A549 (cell line): ENCODE measurements at regions not wholly inside any gene's neighbourhood (a gene's known extent, or its start where the extent isn't known, plus 50 kb on each side); places are given as distances from the start of the nearest gene placed in this dataset.

Experiments used
- ATAC-seq, 2 experiments: fragments of 200-7000 bp in 1 of 2; fragments of >200 bp in 1 of 2; cut with Nextera tagmentation in 1 of 2; cut with Tn5 transposase in 1 of 2; 3 replicates each; pipeline versions ENCODE4 v1.8.0 to v1.9.1; 2018 to 2020; ENCODE audit warnings: mild to moderate bottlenecking in 1 of 2, moderate library complexity in 1 of 2
- CTCF ChIA-PET: fragments of 300-600 bp; sonication (Branson Sonifier 250); formaldehyde crosslinking; extraction: SDS; loops from one replicate; lab custom pipeline; 2021; ENCODE audit warnings: antibody characterized with exemption, inconsistent platforms; lab: Yijun Ruan, JAX
- POLR2A ChIA-PET: fragments of 350-600 bp; formaldehyde crosslinking; extraction: SDS; loops from one replicate; lab custom pipeline; 2021; ENCODE audit warnings: antibody characterized with exemption, inconsistent platforms; lab: Yijun Ruan, JAX
- DNase-seq, 2 experiments: peaks; one replicate each; pipeline versions ENCODE4 v3.0.0 to v3.0.0-alpha.2; 2011 to 2016; ENCODE audit warnings: low read depth in 1 of 2, low spot score in 1 of 2
- FAIRE-seq: peaks from 2 replicates; lab custom pipeline; 2011; peaks lifted over from hg19 to GRCh38; lab: Jason Lieb, UNC
- H3K27ac ChIP-seq, 2 experiments: fragments of >200 bp; sonication (Bioruptor Twin); formaldehyde crosslinking; 3 replicates each; pipeline ENCODE4 v1.5.1; 2016 to 2017
- H3K4me1 ChIP-seq: fragments of >200 bp; sonication (Bioruptor Twin); formaldehyde crosslinking; 3 replicates; pipeline ENCODE4 v1.6.1; 2016
- H3K4me2 ChIP-seq: fragments of >200 bp; sonication (Bioruptor Twin); formaldehyde crosslinking; 3 replicates; pipeline ENCODE4 v1.6.1; 2016
- H3K4me3 ChIP-seq: fragments of >200 bp; sonication (Bioruptor Twin); formaldehyde crosslinking; 3 replicates; pipeline ENCODE4 v1.5.1; 2016
- H3K9me3 ChIP-seq: fragments of >200 bp; sonication (Bioruptor Twin); formaldehyde crosslinking; 3 replicates; pipeline ENCODE4 v1.6.1; 2016
- BHLHE40 ChIP-seq: IDR thresholded peaks from 2 replicates; pipeline ENCODE4 v1.6.1; 2012; ENCODE audit warnings: low read depth, low read length, inconsistent platforms
- CEBPB ChIP-seq, 2 experiments: fragments of >200 bp in 1 of 2; sonication (Bioruptor Twin) in 1 of 2; formaldehyde crosslinking in 1 of 2; IDR thresholded peaks; 2 replicates each; pipeline ENCODE4 v1.6.1; 2012 to 2016
- EHF ChIP-seq: fragments of 250-450 bp; sonication (Bioruptor Pico); IDR thresholded peaks from 2 replicates; pipeline ENCODE4 v1.5.0; 2020; ENCODE audit warnings: mild to moderate bottlenecking
- EP300 ChIP-seq, 2 experiments: fragments of >200 bp; sonication (Bioruptor Twin); formaldehyde crosslinking; IDR thresholded peaks; 2 replicates in 1 of 2; 3 replicates in 1 of 2; pipeline ENCODE4 v1.6.1; 2016 to 2017
- FOSB ChIP-seq: fragments of 250-450 bp; sonication (Bioruptor Pico); IDR thresholded peaks from 2 replicates; pipeline ENCODE4 v1.5.0; 2020; ENCODE audit warnings: mild to moderate bottlenecking, moderate library complexity
- FOSL2 ChIP-seq, 2 experiments: fragments of 450-650 bp in 1 of 2; fragments of >200 bp in 1 of 2; sonication (Bioruptor Twin) in 1 of 2; formaldehyde crosslinking; IDR thresholded peaks; 2 replicates each; pipeline versions ENCODE4 v1.5.0 to v1.6.1; 2016 to 2020; ENCODE audit warnings: mild to moderate bottlenecking in 1 of 2, moderate library complexity in 1 of 2
- HDAC2 ChIP-seq: fragments of 200-600 bp; sonication (generic); IDR thresholded peaks from 2 replicates; pipeline ENCODE4 v1.6.1; 2016
- HEYL ChIP-seq: fragments of 250-450 bp; sonication (Bioruptor Pico); IDR thresholded peaks from 2 replicates; pipeline ENCODE4 v1.8.0; 2021; ENCODE audit warnings: mild to moderate bottlenecking, moderate library complexity
- JUN ChIP-seq, 2 experiments: fragments of >200 bp; sonication (Bioruptor Twin); formaldehyde crosslinking; IDR thresholded peaks; 2 replicates in 1 of 2; 3 replicates in 1 of 2; pipeline ENCODE4 v1.6.1; 2016 to 2017
- JUNB ChIP-seq: fragments of >200 bp; sonication (Bioruptor Twin); formaldehyde crosslinking; IDR thresholded peaks from 2 replicates; pipeline ENCODE4 v1.6.1; 2016
- KDM1A ChIP-seq: fragments of 200-600 bp; sonication (generic); IDR thresholded peaks from 2 replicates; pipeline ENCODE4 v1.6.1; 2016; ENCODE audit warnings: low read depth, mild to moderate bottlenecking
- MYC ChIP-seq: IDR thresholded peaks from 2 replicates; pipeline ENCODE4 v1.6.1; 2012; ENCODE audit warnings: mild to moderate bottlenecking, inconsistent platforms, low read length, improper control_type of control experiment, borderline replicate concordance
- NPAS2 ChIP-seq: fragments of 250-450 bp; sonication (Bioruptor Pico); IDR thresholded peaks from 2 replicates; pipeline ENCODE4 v1.8.0; 2022; ENCODE audit warnings: mild to moderate bottlenecking, moderate library complexity, borderline replicate concordance
- NR3C1 ChIP-seq: fragments of >200 bp; sonication (Bioruptor Twin); formaldehyde crosslinking; IDR thresholded peaks from 3 replicates; pipeline ENCODE4 v1.6.1; 2017
- POLR2A ChIP-seq: IDR thresholded peaks from 2 replicates; pipeline ENCODE4 v1.6.1; 2012; ENCODE audit warnings: mild to moderate bottlenecking, low read length
- POLR2AphosphoS2 ChIP-seq: conservative IDR thresholded peaks from 2 replicates; pipeline ENCODE4 v1.6.1; 2012; ENCODE audit warnings: low read length, improper control_type of control experiment, inconsistent platforms
- RARB ChIP-seq: fragments of 250-450 bp; sonication (Bioruptor Pico); IDR thresholded peaks from 2 replicates; pipeline ENCODE4 v1.8.0; 2021; ENCODE audit warnings: mild to moderate bottlenecking, moderate library complexity
- SREBF2 ChIP-seq: fragments of 450-650 bp; IDR thresholded peaks from 2 replicates; pipeline ENCODE4 v1.6.1; 2014; ENCODE audit warnings: mild to moderate bottlenecking, moderate library complexity
- ZNF302 ChIP-seq: fragments of 250-450 bp; sonication (Bioruptor Pico); IDR thresholded peaks from 2 replicates; pipeline ENCODE4 v1.9.0; 2021; ENCODE audit warnings: inconsistent platforms, mild to moderate bottlenecking, moderate library complexity
- WGBS: methylation state at CpG from one replicate; pipeline ENCODE4 v1.1.6; 2017; ENCODE audit errors: missing lambda C conversion rate; 5-methylcytosine and 5-hydroxymethylcytosine counted together
- TF ChIP-seq, protein P1 (sequence below): fragments of 450-650 bp; IDR thresholded peaks from 2 replicates; pipeline ENCODE4 v1.6.1; 2014; ENCODE audit warnings: antibody characterized with exemption
- TF ChIP-seq, protein P2 (sequence below): fragments of >200 bp; sonication (Bioruptor Twin); formaldehyde crosslinking; IDR thresholded peaks from 2 replicates; pipeline ENCODE4 v1.6.1; 2016
- TF ChIP-seq, protein P3 (sequence below): fragments of >200 bp; sonication (Bioruptor Twin); formaldehyde crosslinking; IDR thresholded peaks from 3 replicates; pipeline ENCODE4 v1.6.1; 2016
- TF ChIP-seq, protein P4 (sequence below): fragments of 250-450 bp; sonication (Bioruptor Pico); IDR thresholded peaks from 2 replicates; pipeline ENCODE4 v1.5.0; 2021; ENCODE audit warnings: mild to moderate bottlenecking, moderate library complexity, borderline replicate concordance

DNA sequence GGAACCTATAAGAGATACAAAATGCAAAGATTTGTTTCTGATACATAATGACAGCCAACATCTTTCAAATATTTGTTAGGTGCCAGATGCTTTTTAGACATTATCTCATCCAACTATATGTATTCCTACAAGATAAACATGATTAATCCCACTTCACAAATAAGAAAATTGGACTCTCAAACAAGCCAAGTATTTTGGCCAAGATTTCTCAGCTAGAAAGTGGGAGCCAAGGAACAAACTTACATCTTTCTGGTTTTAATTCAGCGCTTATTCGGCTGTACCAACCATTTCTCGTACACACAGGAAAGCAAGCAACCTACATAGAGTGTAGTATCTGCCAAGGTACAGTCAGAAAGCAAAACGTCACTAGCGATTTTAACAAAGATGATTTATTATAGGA, 85.7 kb upstream of the SERP2 start:
- no peak for ATAC-seq

DNA sequence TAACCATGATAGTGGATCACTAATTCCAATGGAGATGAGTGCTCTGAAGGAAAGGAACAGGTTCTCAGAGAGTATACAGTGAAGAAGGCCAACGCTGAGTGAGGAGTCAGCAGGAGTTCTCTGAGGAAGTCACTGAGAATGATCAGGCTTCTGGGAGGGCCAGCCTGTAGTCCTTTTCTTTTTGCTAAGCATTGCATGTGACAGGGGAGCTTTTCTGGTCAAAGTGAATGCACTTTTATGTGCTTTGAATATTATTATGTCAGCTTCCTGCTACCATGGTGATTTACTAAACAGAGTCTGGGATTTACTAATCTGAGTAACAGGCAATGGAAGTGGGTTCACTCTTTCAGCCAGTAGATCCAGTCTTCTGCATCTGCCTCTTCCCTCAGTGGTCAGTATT, 81.1 kb upstream of the SERP2 start:
- POLR2A ChIA-PET = no interaction called here
- no peak for FAIRE-seq
- no peak overlapping the region for H3K4me3 ChIP-seq
- peaks cover 17% of the 10 kb centered on the region; the same call in 2 of the 3 replicates for H3K9me3 ChIP-seq
- H3K4me1 ChIP-seq = no peaks in the 10 kb centered on the region
- no peak overlapping the region for H3K4me2 ChIP-seq
- ATAC-seq = no peak
- H3K27ac ChIP-seq = no peak overlapping the region
- 100% methylated on average over 1 of the region's 1 CpG for WGBS
- TF ChIP-seq, protein P1, sequence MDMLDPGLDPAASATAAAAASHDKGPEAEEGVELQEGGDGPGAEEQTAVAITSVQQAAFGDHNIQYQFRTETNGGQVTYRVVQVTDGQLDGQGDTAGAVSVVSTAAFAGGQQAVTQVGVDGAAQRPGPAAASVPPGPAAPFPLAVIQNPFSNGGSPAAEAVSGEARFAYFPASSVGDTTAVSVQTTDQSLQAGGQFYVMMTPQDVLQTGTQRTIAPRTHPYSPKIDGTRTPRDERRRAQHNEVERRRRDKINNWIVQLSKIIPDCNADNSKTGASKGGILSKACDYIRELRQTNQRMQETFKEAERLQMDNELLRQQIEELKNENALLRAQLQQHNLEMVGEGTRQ = no peak
- no peak for TF ChIP-seq MYC
- no peak for TF ChIP-seq EHF (CRISPR knock-in tag)
- no peak for TF ChIP-seq HDAC2
- no peak for TF ChIP-seq NR3C1
- TF ChIP-seq KDM1A = no peak
- TF ChIP-seq HEYL (CRISPR knock-in tag) = no peak
- TF ChIP-seq NPAS2 = no peak
- no peak for TF ChIP-seq EP300 (IDR thresholded peaks at IDR 0.05)
- TF ChIP-seq, protein P2, sequence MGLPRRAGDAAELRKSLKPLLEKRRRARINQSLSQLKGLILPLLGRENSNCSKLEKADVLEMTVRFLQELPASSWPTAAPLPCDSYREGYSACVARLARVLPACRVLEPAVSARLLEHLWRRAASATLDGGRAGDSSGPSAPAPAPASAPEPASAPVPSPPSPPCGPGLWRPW = no peak
- no peak for TF ChIP-seq POLR2A
- no peak for TF ChIP-seq POLR2AphosphoS2
- TF ChIP-seq, protein P3, sequence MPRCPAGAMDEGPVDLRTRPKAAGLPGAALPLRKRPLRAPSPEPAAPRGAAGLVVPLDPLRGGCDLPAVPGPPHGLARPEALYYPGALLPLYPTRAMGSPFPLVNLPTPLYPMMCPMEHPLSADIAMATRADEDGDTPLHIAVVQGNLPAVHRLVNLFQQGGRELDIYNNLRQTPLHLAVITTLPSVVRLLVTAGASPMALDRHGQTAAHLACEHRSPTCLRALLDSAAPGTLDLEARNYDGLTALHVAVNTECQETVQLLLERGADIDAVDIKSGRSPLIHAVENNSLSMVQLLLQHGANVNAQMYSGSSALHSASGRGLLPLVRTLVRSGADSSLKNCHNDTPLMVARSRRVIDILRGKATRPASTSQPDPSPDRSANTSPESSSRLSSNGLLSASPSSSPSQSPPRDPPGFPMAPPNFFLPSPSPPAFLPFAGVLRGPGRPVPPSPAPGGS = no peak
- no peak for TF ChIP-seq JUNB
- no peak for TF ChIP-seq RARB (CRISPR knock-in tag)
- TF ChIP-seq CEBPB (IDR thresholded peaks at IDR 0.05) = no peak
- no peak for TF ChIP-seq BHLHE40
- TF ChIP-seq FOSL2 (IDR thresholded peaks at IDR 0.05) = no peak
- no peak for TF ChIP-seq FOSL2 (CRISPR knock-in tag; IDR thresholded peaks at IDR 0.05)
- DNase-seq = no peak
- CTCF ChIA-PET = no interaction called here

More for the DNA sequence above, 85.7 kb upstream of the SERP2 start:
- 47% methylated on average over 5 of the region's 5 CpGs for WGBS
- no peak overlapping the region for H3K27ac ChIP-seq
- CTCF ChIA-PET = interaction anchor here (0.7 kb wide), 1 partner anchor 382 kb away, joined by 3 read pairs; no protein-coding TSS in a partner anchor
- POLR2A ChIA-PET = no interaction called here
- H3K4me1 ChIP-seq = no peaks in the 10 kb centered on the region
- no peak overlapping the region for H3K4me3 ChIP-seq
- peaks cover 17% of the 10 kb centered on the region; the same call in 2 of the 3 replicates for H3K9me3 ChIP-seq
- FAIRE-seq (no peak), DNase-seq (no peak)
- no peak overlapping the region for H3K4me2 ChIP-seq
- no peak for TF ChIP-seq ZNF302 (CRISPR knock-in tag)
- no peak for TF ChIP-seq SREBF2
- no peak for TF ChIP-seq JUN (IDR thresholded peaks at IDR 0.05)
- TF ChIP-seq, protein P3 = no peak
- no peak for TF ChIP-seq EP300 (IDR thresholded peaks at IDR 0.05)
- TF ChIP-seq, protein P4, sequence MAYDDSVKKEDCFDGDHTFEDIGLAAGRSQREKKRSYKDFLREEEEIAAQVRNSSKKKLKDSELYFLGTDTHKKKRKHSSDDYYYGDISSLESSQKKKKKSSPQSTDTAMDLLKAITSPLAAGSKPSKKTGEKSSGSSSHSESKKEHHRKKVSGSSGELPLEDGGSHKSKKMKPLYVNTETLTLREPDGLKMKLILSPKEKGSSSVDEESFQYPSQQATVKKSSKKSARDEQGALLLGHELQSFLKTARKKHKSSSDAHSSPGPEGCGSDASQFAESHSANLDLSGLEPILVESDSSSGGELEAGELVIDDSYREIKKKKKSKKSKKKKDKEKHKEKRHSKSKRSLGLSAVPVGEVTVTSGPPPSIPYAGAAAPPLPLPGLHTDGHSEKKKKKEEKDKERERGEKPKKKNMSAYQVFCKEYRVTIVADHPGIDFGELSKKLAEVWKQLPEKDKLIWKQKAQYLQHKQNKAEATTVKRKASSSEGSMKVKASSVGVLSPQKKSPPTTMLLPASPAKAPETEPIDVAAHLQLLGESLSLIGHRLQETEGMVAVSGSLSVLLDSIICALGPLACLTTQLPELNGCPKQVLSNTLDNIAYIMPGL = no peak
- TF ChIP-seq FOSB (CRISPR knock-in tag) = no peak
- TF ChIP-seq, all 56 proteins: peak for 0
